ENCODE measurements at regions not wholly inside any gene's neighbourhood (a gene's known extent, or its start where the extent isn't known, plus 50 kb on each side); places are given as distances from the start of the nearest gene placed in this dataset.

GRCh38 chr3:152638707-152639450 lies 196.1 kb upstream of the P2RY1 start:
- H3K9me3 ChIP-seq (ENCODE audit: control insufficient read depth, low read depth, low read length) = no peaks in the 10 kb centered on the region
- no peaks in the 10 kb centered on the region; the same call in 1 of the 2 replicates for H3K4me1 ChIP-seq (ENCODE audit: insufficient read depth, low read length)
- H3K27ac Mint-ChIP-seq = no peak overlapping the region
- no peaks in the 10 kb centered on the region for H4K20me1 ChIP-seq (ENCODE audit: control insufficient read depth, insufficient read depth, insufficient read length)
- H2BK120ac ChIP-seq (ENCODE audit: low read depth, low read length, poor library complexity, severe bottlenecking) = no peak overlapping the region
- no peak overlapping the region for H3K18ac ChIP-seq (ENCODE audit: insufficient read length, low read depth, low read length)
- no peak overlapping the region for H2BK12ac ChIP-seq (ENCODE audit: insufficient read length, low read depth, low read length)
- no peak overlapping the region for H3K9ac ChIP-seq (ENCODE audit: extremely low read depth, insufficient read length, low read length)
- H3K9me3 Mint-ChIP-seq = no peaks in the 10 kb centered on the region; a peak in 2 of 5 replicates
- H3K79me2 ChIP-seq (ENCODE audit: insufficient read depth, low read length) = no peaks in the 10 kb centered on the region
- no peak overlapping the region for H2BK20ac ChIP-seq (ENCODE audit: low read depth, low read length, poor library complexity, severe bottlenecking)
- H3K36me3 Mint-ChIP-seq (ENCODE audit: insufficient read depth in 1 of 3, low read depth in 3 of 3) = peaks cover 0 to 3% (median 0%) of the 10 kb centered on the region in 3 experiments; a peak in 1 of 7 replicates
- H3K4me3 Mint-ChIP-seq = no peak overlapping the region
- no peak overlapping the region for H3K23ac ChIP-seq (ENCODE audit: insufficient read length, low read depth, low read length)
- no peak overlapping the region for H4K91ac ChIP-seq (ENCODE audit: insufficient read length, low read depth, low read length)
- H3K14ac ChIP-seq (ENCODE audit: insufficient read depth, low read length) = no peak overlapping the region
- H3K4me1 Mint-ChIP-seq = no peaks in the 10 kb centered on the region
- no peak overlapping the region for H3K56ac ChIP-seq (ENCODE audit: insufficient read length, low read depth, low read length)
- H2BK15ac ChIP-seq (ENCODE audit: low read depth, low read length) = no peak overlapping the region
- H2AFZ ChIP-seq (ENCODE audit: low read length) = no peak overlapping the region
- no peak for DNase-seq
- no peak overlapping the region for H3T11ph ChIP-seq (ENCODE audit: low read length)
- H3K4me2 ChIP-seq (ENCODE audit: insufficient read depth, insufficient read length, low read length) = no peak overlapping the region
- no peak overlapping the region for H4K5ac ChIP-seq (ENCODE audit: insufficient read length, low read depth, low read length)
- H4K8ac ChIP-seq (replicated peaks; ENCODE audit: insufficient read length, low read depth, low read length) = no peak overlapping the region
- no peak for TF ChIP-seq CTCF (conservative IDR thresholded peaks at IDR 0.05)
- H3K23me2 ChIP-seq (ENCODE audit: insufficient read length, low read depth, low read length, poor library complexity, severe bottlenecking) = no peaks in the 10 kb centered on the region
- H3K27ac ChIP-seq (ENCODE audit: insufficient read length, low read depth, low read length) = no peak overlapping the region
- H2AK5ac ChIP-seq (ENCODE audit: insufficient read length, low read length) = no peak overlapping the region
- WGBS (ENCODE audit: extremely low coverage, insufficient read length, low lambda C conversion rate) = no CpG with 5 or more reads among the region's 8 CpGs
- no peaks in the 10 kb centered on the region; the same call in 1 of the 2 replicates for H3K27me3 ChIP-seq (ENCODE audit: insufficient read depth, low read length)
- H2BK5ac ChIP-seq (ENCODE audit: insufficient read length, low read length) = no peak overlapping the region
- no peaks in the 10 kb centered on the region for H3K79me1 ChIP-seq (ENCODE audit: insufficient read depth, low read depth, low read length, poor library complexity, severe bottlenecking)
- H3K4ac ChIP-seq (ENCODE audit: low read depth, low read length) = no peak overlapping the region
- H3K27me3 Mint-ChIP-seq (ENCODE audit: low read depth) = no peaks in the 10 kb centered on the region

Data from H9 (cell line).